CD4-positive, alpha-beta T cell (primary cell): ENCODE measurements at regions not wholly inside any gene's neighbourhood (a gene's known extent, or its start where the extent isn't known, plus 50 kb on each side); places are given as distances from the start of the nearest gene placed in this dataset.

Experiments used
- ATAC-seq: fragments of 200-7000 bp; cut with Tn5 transposase; one replicate; pipeline ENCODE4 v1.10.0; 2022; ENCODE audit warnings: mild to moderate bottlenecking; ENCODE audit not compliant: poor library complexity
- CTCF ChIA-PET: fragments of 350-600 bp; sonication (Branson Sonifier 250); formaldehyde crosslinking; loops from one replicate; lab custom pipeline; 2021; ENCODE audit warnings: antibody characterized with exemption, inconsistent platforms; lab: Charles Lee
- POLR2A ChIA-PET: fragments of 350-600 bp; sonication (Branson Sonifier 250); formaldehyde crosslinking; loops from one replicate; lab custom pipeline; 2021; ENCODE audit warnings: antibody characterized with exemption, inconsistent platforms; lab: Charles Lee
- DNase-seq, 14 experiments: peaks; one replicate each; pipeline ENCODE4 v3.0.0-alpha.2; 2013 to 2020; ENCODE audit warnings: mixed read lengths in 2 of 14
- H3K27ac ChIP-seq, 2 donors: one replicate each; pipeline versions ENCODE4 v1.5.1 to v1.7.0; 2013; ENCODE audit warnings: low read length in 2 of 2, low read depth in 1 of 2, mild to moderate bottlenecking in 1 of 2
- H3K27me3 ChIP-seq, 2 experiments: 1 replicate in 1 of 2; 2 replicates in 1 of 2; pipeline versions ENCODE4 v1.6.1 to v1.7.0; 2013; ENCODE audit warnings: low read length in 2 of 2, control low read depth in 1 of 2, mild to moderate bottlenecking in 1 of 2, moderate library complexity in 1 of 2; ENCODE audit not compliant: insufficient read depth in 2 of 2, control insufficient read depth in 1 of 2
- H3K36me3 ChIP-seq: one replicate; pipeline ENCODE4 v1.6.1; 2013; ENCODE audit warnings: low read length, control low read depth; ENCODE audit not compliant: insufficient read depth
- H3K4me1 ChIP-seq: one replicate; pipeline ENCODE4 v1.6.1; 2013; ENCODE audit warnings: low read length, control low read depth; ENCODE audit not compliant: insufficient read depth
- H3K4me3 ChIP-seq: one replicate; pipeline ENCODE4 v1.5.1; 2013; ENCODE audit warnings: mild to moderate bottlenecking, low read length, moderate library complexity
- H3K9me3 ChIP-seq, 2 experiments: 1 replicate in 1 of 2; 2 replicates in 1 of 2; pipeline versions ENCODE4 v1.6.1 to v1.7.0; 2013; ENCODE audit warnings: low read length in 2 of 2, mild to moderate bottlenecking in 2 of 2, control low read depth in 1 of 2, moderate library complexity in 1 of 2; ENCODE audit not compliant: control insufficient read depth in 1 of 2, insufficient read depth in 1 of 2
- H3K27ac Mint-ChIP-seq: one replicate; pipeline ENCODE4 v1.8.0; 2020; ENCODE audit warnings: mixed read lengths
- H3K27me3 Mint-ChIP-seq: one replicate; pipeline ENCODE4 v1.8.0; 2021; ENCODE audit warnings: mixed read lengths
- H3K36me3 Mint-ChIP-seq: one replicate; pipeline ENCODE4 v1.8.0; 2021; ENCODE audit warnings: low read depth, mixed read lengths
- H3K4me1 Mint-ChIP-seq: one replicate; pipeline ENCODE4 v1.8.0; 2021; ENCODE audit warnings: low read depth, mixed read lengths
- H3K4me3 Mint-ChIP-seq: one replicate; pipeline ENCODE4 v1.8.0; 2020; ENCODE audit warnings: mild to moderate bottlenecking, mixed read lengths
- H3K9me3 Mint-ChIP-seq: one replicate; pipeline ENCODE4 v1.8.0; 2020; ENCODE audit warnings: mixed read lengths
- CTCF ChIP-seq: fragments of 200-600 bp; IDR thresholded peaks from one replicate; pipeline ENCODE4 v1.8.0; 2022; ENCODE audit warnings: antibody characterized with exemption, mild to moderate bottlenecking
- intact Hi-C, 2 experiments: fragments of 100-400 bp; cut with DNase I in 1 of 2; cut with micrococcal nuclease in 1 of 2; formaldehyde crosslinking; loops; one replicate each; pipeline versions ENCODE4 v1.15.1 to v1.9.0; 2023 to 2025; cut with DNase I, micrococcal nuclease

DNA sequence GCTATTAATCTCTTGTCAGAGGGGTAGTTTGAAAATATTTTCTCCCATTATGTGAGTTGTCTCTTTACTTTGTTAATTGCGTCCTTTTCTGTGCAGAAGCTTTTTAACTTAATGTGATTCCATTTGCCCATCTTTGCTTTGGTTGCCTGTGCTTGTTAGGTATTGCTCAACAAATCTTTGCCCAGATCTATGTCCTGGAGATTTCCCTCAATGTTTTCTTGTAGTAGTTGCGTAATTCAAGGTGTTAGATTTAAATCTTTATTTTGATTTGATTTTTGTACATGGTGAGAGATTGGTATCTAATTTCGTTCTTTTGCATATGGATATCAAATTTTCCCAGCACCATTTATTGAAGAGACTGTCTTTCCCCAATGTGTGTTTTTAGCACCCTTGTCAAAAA lies 567.2 kb downstream of the DNAJB9 start:
- Mint-ChIP-seq H3K36me3 (no peaks in the 10 kb centered on the region), H3K27me3 (no peaks in the 10 kb centered on the region), H3K4me3 (no peak overlapping the region), H3K4me1 (no peaks in the 10 kb centered on the region), H3K27ac (no peak overlapping the region), H3K9me3 (peaks cover 16% of the 10 kb centered on the region)
- ChIA-PET POLR2A (no interaction called here), CTCF (no interaction called here)
- ATAC-seq (no peak), DNase-seq (no peak)
- no peaks in the 10 kb centered on the region for H3K36me3 ChIP-seq
- peaks cover 0 to 9% of the 10 kb centered on the region in 2 experiments for H3K9me3 ChIP-seq
- no peak overlapping the region for H3K4me3 ChIP-seq
- H3K4me1 ChIP-seq: no peaks in the 10 kb centered on the region
- H3K27me3 ChIP-seq: no peaks in the 10 kb centered on the region
- intact Hi-C loops: no loop called here
- TF ChIP-seq CTCF: no peak
- H3K27ac ChIP-seq: no peak overlapping the region

- H3K4me1 Mint-ChIP-seq: no peaks in the 10 kb centered on the region
- H3K9me3 Mint-ChIP-seq: peaks cover 4% of the 10 kb centered on the region
- no peaks in the 10 kb centered on the region for H3K4me1 ChIP-seq
- H3K36me3 Mint-ChIP-seq: no peaks in the 10 kb centered on the region
- H3K27ac ChIP-seq: no peak overlapping the region
- ATAC-seq (no peak), DNase-seq (no peak)
- no peaks in the 10 kb centered on the region for H3K27me3 Mint-ChIP-seq
- H3K9me3 ChIP-seq: no peaks in the 10 kb centered on the region
- CTCF ChIA-PET: no interaction called here
- no peak overlapping the region for H3K4me3 ChIP-seq
- no peaks in the 10 kb centered on the region for H3K36me3 ChIP-seq
- no peak overlapping the region for H3K4me3 Mint-ChIP-seq
- POLR2A ChIA-PET: no interaction called here
- intact Hi-C loops: no loop called here
- no peak overlapping the region for H3K27ac Mint-ChIP-seq
- no peak for TF ChIP-seq CTCF
- H3K27me3 ChIP-seq: no peaks in the 10 kb centered on the region
Observed at GRCh38 chr7:109154748-109155147, 585.1 kb downstream of the DNAJB9 start.

DNA sequence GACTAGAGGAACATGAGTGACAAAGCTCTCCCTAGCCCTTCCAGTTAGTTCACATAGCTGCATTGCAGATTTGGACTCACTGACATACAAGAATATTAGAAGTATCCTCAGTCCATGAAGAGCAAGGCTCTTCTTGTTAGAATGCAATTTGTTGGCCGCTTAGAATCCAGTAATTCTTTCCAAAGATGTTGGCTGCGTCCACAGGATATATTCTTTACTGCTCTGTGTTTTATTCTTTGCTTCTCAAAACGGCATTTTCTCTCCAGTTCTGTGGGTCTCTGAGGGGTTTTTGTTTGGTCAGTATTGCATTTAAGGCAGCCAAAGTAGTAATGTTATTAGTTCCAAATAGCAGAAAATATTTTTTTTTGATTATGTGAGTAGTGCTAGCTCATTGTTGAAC lies 588.6 kb downstream of the DNAJB9 start:
- Mint-ChIP-seq H3K27me3 (no peaks in the 10 kb centered on the region), H3K36me3 (no peaks in the 10 kb centered on the region), H3K4me3 (no peak overlapping the region), H3K27ac (no peak overlapping the region), H3K4me1 (no peaks in the 10 kb centered on the region), H3K9me3 (peaks cover 2% of the 10 kb centered on the region)
- Histone ChIP-seq H3K27me3 (no peaks in the 10 kb centered on the region), H3K36me3 (no peaks in the 10 kb centered on the region), H3K9me3 (no peaks in the 10 kb centered on the region), H3K4me1 (no peaks in the 10 kb centered on the region), H3K27ac (no peak overlapping the region), H3K4me3 (no peak overlapping the region)
- intact Hi-C loops: no loop called here
- ChIA-PET CTCF (no interaction called here), POLR2A (no interaction called here)
- DNase-seq (no peak), ATAC-seq (no peak)
- TF ChIP-seq CTCF: no peak
